IMR-90 (cell line): ENCODE measurements at regions not wholly inside any gene's neighbourhood (a gene's known extent, or its start where the extent isn't known, plus 50 kb on each side); places are given as distances from the start of the nearest gene placed in this dataset.
"Not testable (repeated sequence)": the region's sequence is repeated elsewhere in the genome, so short reads cannot be mapped to it uniquely, and the experiment has no call there.

Source experiments
- ATAC-seq: fragments of 200-7000 bp; cut with Tn5 transposase; 2 replicates; pipeline ENCODE4 v1.9.1; 2020; ENCODE audit warnings: low read depth, mild to moderate bottlenecking, moderate library complexity
- BruUV-seq: library from RNA; stranded (reverse); fragments of 400-500 nt; replicated peaks from 2 replicates; lab custom pipeline; 2021; lab: Mats Ljungman, UMichigan
- CTCF ChIA-PET: fragments of 300-600 bp; formaldehyde crosslinking; extraction: SDS; loops from one replicate; lab custom pipeline; 2021; ENCODE audit warnings: antibody characterized with exemption; lab: Yijun Ruan, JAX
- POLR2A ChIA-PET: fragments of 300-600 bp; sonication (Branson Sonifier 250); formaldehyde crosslinking; loops from one replicate; lab custom pipeline; 2022; ENCODE audit warnings: antibody characterized with exemption; ENCODE audit not compliant: unreplicated experiment; lab: Charles Lee
- DNase-seq: peaks from one replicate; pipeline ENCODE4 v3.0.0; 2013
- H2AFZ ChIP-seq: replicated peaks from 2 replicates; pipeline ENCODE3; 2013; ENCODE audit warnings: low read length, mild to moderate bottlenecking; ENCODE audit not compliant: poor library complexity
- H2AK5ac ChIP-seq: 2 replicates; pipeline ENCODE4 v1.6.1; 2013; ENCODE audit warnings: low read depth, low read length, inconsistent platforms
- H2AK9ac ChIP-seq: replicated peaks from 2 replicates; pipeline ENCODE3; 2013; ENCODE audit warnings: mild to moderate bottlenecking, low read depth, low read length, moderate library complexity; ENCODE audit not compliant: poor library complexity
- H2BK120ac ChIP-seq: 2 replicates; pipeline ENCODE4 v1.6.1; 2013; ENCODE audit warnings: low read depth, low read length, inconsistent platforms
- H2BK15ac ChIP-seq: 3 replicates; pipeline ENCODE4 v1.6.1; 2013; ENCODE audit warnings: low read depth, low read length, inconsistent platforms
- H2BK20ac ChIP-seq: 2 replicates; pipeline ENCODE4 v1.6.1; 2013; ENCODE audit warnings: low read depth, mild to moderate bottlenecking, inconsistent platforms, low read length, moderate library complexity
- H2BK5ac ChIP-seq: 2 replicates; pipeline ENCODE4 v1.6.1; 2013; ENCODE audit warnings: mild to moderate bottlenecking, low read depth, low read length, inconsistent platforms; ENCODE audit not compliant: poor library complexity, severe bottlenecking
- H3K14ac ChIP-seq: replicated peaks from 2 replicates; pipeline ENCODE4 v1.6.1; 2013; ENCODE audit warnings: low read depth, low read length, inconsistent platforms
- H3K18ac ChIP-seq: 2 replicates; pipeline ENCODE4 v1.6.1; 2013; ENCODE audit warnings: low read depth, low read length, control low read depth
- H3K23ac ChIP-seq: 2 replicates; pipeline ENCODE4 v1.6.1; 2013; ENCODE audit warnings: low read depth, low read length, inconsistent platforms
- H3K27ac ChIP-seq: 2 replicates; pipeline ENCODE4 v1.5.1; 2013; ENCODE audit warnings: mild to moderate bottlenecking, control low read depth, low read length; ENCODE audit not compliant: insufficient read depth
- H3K27me3 ChIP-seq: 2 replicates; pipeline ENCODE4 v1.6.1; 2013; ENCODE audit warnings: low read length; ENCODE audit not compliant: control insufficient read depth, insufficient read depth
- H3K36me3 ChIP-seq: 2 replicates; pipeline ENCODE4 v1.6.1; 2013; ENCODE audit warnings: low read length, mixed read lengths; ENCODE audit not compliant: control insufficient read depth, insufficient read depth
- H3K4ac ChIP-seq: 2 replicates; pipeline ENCODE4 v1.6.1; 2013; ENCODE audit warnings: low read depth, low read length, inconsistent platforms
- H3K4me1 ChIP-seq: 2 replicates; pipeline ENCODE4 v1.6.1; 2013; ENCODE audit warnings: low read length, mixed read lengths; ENCODE audit not compliant: control insufficient read depth, insufficient read depth
- H3K4me2 ChIP-seq: 2 replicates; pipeline ENCODE4 v1.6.1; 2013; ENCODE audit warnings: low read depth, mild to moderate bottlenecking, control low read depth, low read length, moderate library complexity
- H3K4me3 ChIP-seq: 2 replicates; pipeline ENCODE4 v1.5.1; 2013; ENCODE audit warnings: low read depth, mild to moderate bottlenecking, control low read depth, low read length, moderate library complexity; ENCODE audit not compliant: insufficient read depth
- H3K56ac ChIP-seq: 2 replicates; pipeline ENCODE4 v1.6.1; 2013; ENCODE audit warnings: low read length, inconsistent platforms; ENCODE audit not compliant: insufficient read depth; ENCODE audit errors: extremely low read depth
- H3K79me1 ChIP-seq, 2 experiments: 2 replicates each; pipeline ENCODE4 v1.6.1; 2013; ENCODE audit warnings: low read length in 2 of 2, inconsistent platforms in 1 of 2, low read depth in 1 of 2
- H3K9ac ChIP-seq: 2 replicates; pipeline ENCODE4 v1.6.1; 2013; ENCODE audit warnings: low read depth, low read length, control low read depth
- H3K9me1 ChIP-seq: 2 replicates; pipeline ENCODE4 v1.6.1; 2013; ENCODE audit warnings: low read length, inconsistent platforms; ENCODE audit not compliant: insufficient read depth
- H3K9me3 ChIP-seq: 2 replicates; pipeline ENCODE4 v1.6.1; 2013; ENCODE audit warnings: low read length; ENCODE audit not compliant: control insufficient read depth, insufficient read depth
- H4K20me1 ChIP-seq: 2 replicates; pipeline ENCODE4 v1.6.1; 2013; ENCODE audit warnings: low read length, inconsistent platforms; ENCODE audit not compliant: insufficient read depth
- H4K5ac ChIP-seq: 2 replicates; pipeline ENCODE4 v1.6.1; 2013; ENCODE audit warnings: mild to moderate bottlenecking, low read depth, low read length, control low read depth
- H4K8ac ChIP-seq, 2 experiments: 2 replicates each; pipeline ENCODE4 v1.6.1; 2013; ENCODE audit warnings: low read depth in 2 of 2, low read length in 2 of 2, control low read depth in 1 of 2, inconsistent platforms in 1 of 2
- H4K91ac ChIP-seq: 2 replicates; pipeline ENCODE4 v1.6.1; 2013; ENCODE audit warnings: low read depth, low read length, inconsistent platforms; ENCODE audit not compliant: insufficient read depth
- WGBS, 2 experiments: methylation state at CpG; one replicate each; pipeline versions ENCODE4 v1.1.5 to v1.1.7; 2013; ENCODE audit warnings: missing lambda C conversion rate in 2 of 2; ENCODE audit not compliant: insufficient read length in 1 of 2; ENCODE audit errors: extremely low coverage in 2 of 2; 5-methylcytosine and 5-hydroxymethylcytosine counted together
- dilution Hi-C: fragments of 300-500 bp; cut with HindIII; formaldehyde crosslinking; loops from one replicate; pipeline ENCODE4 v1.14.3; 2018; ENCODE audit warnings: low sequenced_read_pairs; ENCODE audit not compliant: unreplicated experiment
- in situ Hi-C: fragments of 300-500 bp; cut with MboI; formaldehyde crosslinking; loops from 3 replicates; pipeline ENCODE4 v1.14.3; 2019; ENCODE audit warnings: low sequenced_read_pairs, inconsistent platforms, mixed read lengths
- intact Hi-C: fragments of 100-400 bp; cut with micrococcal nuclease; formaldehyde crosslinking; loops from 2 replicates; pipeline ENCODE4 v1.10.0; 2022

GRCh38 chr10:48084446-48084845 lies 84.9 kb upstream of the FAM25C start:
- intact Hi-C loops, H3K4me1 ChIP-seq, H3K4me2 ChIP-seq, H2BK5ac ChIP-seq, H4K5ac ChIP-seq, H4K91ac ChIP-seq, H3K27ac ChIP-seq, BruUV-seq, H2BK15ac ChIP-seq, H3K4ac ChIP-seq, H2AFZ ChIP-seq, CTCF ChIA-PET, H2AK5ac ChIP-seq, H2AK9ac ChIP-seq, H3K27me3 ChIP-seq, H2BK120ac ChIP-seq, dilution Hi-C loops, H4K8ac ChIP-seq, H3K79me1 ChIP-seq, POLR2A ChIA-PET, H3K36me3 ChIP-seq, in situ Hi-C loops, DNase-seq, H3K14ac ChIP-seq, H2BK20ac ChIP-seq, H3K9me3 ChIP-seq, H3K23ac ChIP-seq, ATAC-seq, H3K9ac ChIP-seq, H3K4me3 ChIP-seq, H3K18ac ChIP-seq, H4K20me1 ChIP-seq, H3K9me1 ChIP-seq, H3K56ac ChIP-seq: not testable (repeated sequence)
- WGBS, 2 experiments: no CpG with 5 or more reads among the region's 1 CpG

GRCh38 chr10:48071228-48071627 lies 71.6 kb upstream of the FAM25C start:
- H3K9me3 ChIP-seq, dilution Hi-C loops, ATAC-seq, H3K4me3 ChIP-seq, H2AK5ac ChIP-seq, H3K27me3 ChIP-seq, H2AFZ ChIP-seq, H2BK20ac ChIP-seq, H4K5ac ChIP-seq, DNase-seq, H3K4me1 ChIP-seq, H3K9me1 ChIP-seq, H3K9ac ChIP-seq, H3K23ac ChIP-seq, H2BK120ac ChIP-seq, H2AK9ac ChIP-seq, H3K14ac ChIP-seq, in situ Hi-C loops, BruUV-seq, H3K4ac ChIP-seq, H3K79me1 ChIP-seq, H2BK15ac ChIP-seq, POLR2A ChIA-PET, H2BK5ac ChIP-seq, H3K56ac ChIP-seq, H4K8ac ChIP-seq, H4K91ac ChIP-seq, H3K36me3 ChIP-seq, H3K4me2 ChIP-seq, intact Hi-C loops, CTCF ChIA-PET, H4K20me1 ChIP-seq, H3K18ac ChIP-seq, H3K27ac ChIP-seq: not testable (repeated sequence)
- WGBS, 2 experiments: no CpG with 5 or more reads among the region's 2 CpGs
